BLaER1 treated with 17β-estradiol and CSF1 and Interleukin-3, amounts not matched to agents 10 nM and 100 nM (cell line): ENCODE measurements at regions not wholly inside any gene's neighbourhood (a gene's known extent, or its start where the extent isn't known, plus 50 kb on each side); places are given as distances from the start of the nearest gene placed in this dataset.

Experiments used
- H3K27ac ChIP-seq, 11 experiments: shearing (Covaris generic); formaldehyde crosslinking; 2 replicates each; pipeline ENCODE4 v1.8.1; 2022
- H3K27me3 ChIP-seq, 11 experiments: shearing (Covaris generic); formaldehyde crosslinking; 2 replicates each; pipeline ENCODE4 v1.8.1; 2022
- H3K36me3 ChIP-seq, 11 experiments: shearing (Covaris generic); formaldehyde crosslinking; 2 replicates each; pipeline ENCODE4 v1.8.1; 2022
- H3K4me1 ChIP-seq, 10 experiments: shearing (Covaris generic); formaldehyde crosslinking; 2 replicates each; pipeline ENCODE4 v1.8.1; 2022
- H3K4me2 ChIP-seq, 11 experiments: shearing (Covaris generic); formaldehyde crosslinking; 2 replicates each; pipeline ENCODE4 v1.8.1; 2022
- H3K4me3 ChIP-seq, 10 experiments: shearing (Covaris generic); formaldehyde crosslinking; 2 replicates each; pipeline ENCODE4 v1.8.1; 2022
- H3K9ac ChIP-seq, 11 experiments: shearing (Covaris generic); formaldehyde crosslinking; 2 replicates each; pipeline ENCODE4 v1.8.1; 2022
- H3K9me3 ChIP-seq, 11 experiments: shearing (Covaris generic); formaldehyde crosslinking; replicated peaks in 1 of 11; 2 replicates each; pipeline ENCODE4 v1.8.1; 2022
- H4K20me1 ChIP-seq, 11 experiments: shearing (Covaris generic); formaldehyde crosslinking; 2 replicates each; pipeline ENCODE4 v1.8.1; 2022
- Cebpa-rat ChIP-seq, 11 experiments: shearing (Covaris generic); IDR thresholded peaks; 2 replicates each; pipeline ENCODE4 v1.8.1; 2022

DNA sequence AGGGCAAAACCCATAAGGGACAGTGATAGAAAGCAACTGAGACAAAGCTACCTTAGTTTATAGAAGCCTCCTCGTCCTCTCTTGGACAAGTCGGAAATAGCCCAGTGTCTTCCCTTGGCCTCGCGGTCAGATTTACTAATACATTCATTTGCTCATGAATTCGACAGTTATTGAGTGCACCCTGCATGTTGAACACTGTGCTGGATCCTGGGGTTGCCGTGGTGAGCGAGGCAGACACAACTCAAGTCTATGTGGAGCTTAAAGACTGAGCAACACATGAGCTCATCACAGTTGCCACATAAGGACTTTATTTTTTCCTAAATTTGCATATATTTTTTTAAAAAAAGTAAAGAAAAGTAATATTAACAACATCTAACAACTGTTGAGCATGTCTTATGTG, 411.1 kb upstream of the ITGA1 start:
- no peaks in the 10 kb centered on the region for H3K9me3 ChIP-seq
- H3K4me1 ChIP-seq, result no peaks in the 10 kb centered on the region
- no peaks in the 10 kb centered on the region for H3K27me3 ChIP-seq
- H3K4me3 ChIP-seq, result no peak overlapping the region
- no peak overlapping the region for H3K27ac ChIP-seq
- no peak for TF ChIP-seq Cebpa-rat (IDR thresholded peaks at IDR 0.05)
- H4K20me1 ChIP-seq, result no peaks in the 10 kb centered on the region
- no peak overlapping the region for H3K4me2 ChIP-seq
- H3K36me3 ChIP-seq, result no peaks in the 10 kb centered on the region
- H3K9ac ChIP-seq, result no peak overlapping the region

- no peak overlapping the region for H3K4me3 ChIP-seq
- no peak for TF ChIP-seq Cebpa-rat (IDR thresholded peaks at IDR 0.05)
- no peak overlapping the region for H3K27ac ChIP-seq
- H4K20me1 ChIP-seq, result no peaks in the 10 kb centered on the region
- no peaks in the 10 kb centered on the region for H3K36me3 ChIP-seq
- no peaks in the 10 kb centered on the region for H3K4me1 ChIP-seq
- no peaks in the 10 kb centered on the region for H3K27me3 ChIP-seq
- no peak overlapping the region for H3K9ac ChIP-seq
- no peaks in the 10 kb centered on the region for H3K9me3 ChIP-seq
- no peak overlapping the region for H3K4me2 ChIP-seq
Observed at GRCh38 chr5:52378237-52378636, 409.5 kb upstream of the ITGA1 start.

GRCh38 chr5:52388349-52388748, 399.4 kb upstream of the ITGA1 start:
- H3K27ac ChIP-seq, result no peak overlapping the region
- H3K36me3 ChIP-seq, result no peaks in the 10 kb centered on the region
- H3K4me3 ChIP-seq, result no peak overlapping the region
- no peaks in the 10 kb centered on the region for H3K27me3 ChIP-seq
- H4K20me1 ChIP-seq, result no peaks in the 10 kb centered on the region
- no peak overlapping the region for H3K9ac ChIP-seq
- no peaks in the 10 kb centered on the region for H3K9me3 ChIP-seq
- no peak for TF ChIP-seq Cebpa-rat (IDR thresholded peaks at IDR 0.05)
- H3K4me2 ChIP-seq, result no peak overlapping the region
- H3K4me1 ChIP-seq, result no peaks in the 10 kb centered on the region

DNA sequence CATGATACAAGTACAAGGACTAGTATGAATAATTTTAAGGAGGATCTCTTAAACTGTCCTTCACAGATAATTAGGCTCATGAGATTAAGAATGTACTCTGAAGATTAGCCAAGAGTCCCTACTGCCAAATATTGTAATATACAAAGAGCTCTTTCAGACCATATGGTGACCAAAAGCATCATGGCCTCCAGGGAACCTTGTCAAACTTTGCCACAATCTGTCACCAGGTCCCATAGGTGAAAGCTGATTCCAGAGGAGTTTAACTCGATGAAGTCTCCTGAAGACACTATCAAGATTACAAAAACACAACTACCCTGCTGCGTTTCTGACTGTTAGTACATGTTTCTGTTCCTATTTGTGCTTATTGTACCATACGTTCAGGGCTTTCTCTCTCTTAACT, 395.4 kb upstream of the ITGA1 start:
- Histone ChIP-seq H3K27me3 (no peaks in the 10 kb centered on the region), H3K4me2 (no peak overlapping the region)

GRCh38 chr5:52409835-52410234, 377.9 kb upstream of the ITGA1 start:
- no peaks in the 10 kb centered on the region for H3K36me3 ChIP-seq
- peaks cover 0 to 7% (median 0%) of the 10 kb centered on the region in 10 experiments; a peak in 1 of 20 replicates for H3K4me1 ChIP-seq
- no peaks in the 10 kb centered on the region for H3K27me3 ChIP-seq
- no peak for TF ChIP-seq Cebpa-rat (IDR thresholded peaks at IDR 0.05)
- H3K4me3 ChIP-seq, result no peak overlapping the region
- no peaks in the 10 kb centered on the region for H4K20me1 ChIP-seq
- no peak overlapping the region for H3K9ac ChIP-seq
- no peak overlapping the region for H3K4me2 ChIP-seq
- no peaks in the 10 kb centered on the region for H3K9me3 ChIP-seq
- H3K27ac ChIP-seq, result no peak overlapping the region

More for the DNA sequence above, 395.4 kb upstream of the ITGA1 start:
- Histone ChIP-seq H3K36me3 (no peaks in the 10 kb centered on the region), H3K9ac (no peak overlapping the region), H3K4me3 (no peak overlapping the region), H4K20me1 (no peaks in the 10 kb centered on the region), H3K9me3 (peaks cover 0 to 5% (median 3%) of the 10 kb centered on the region in 11 experiments; a peak in 9 of 22 replicates), H3K4me1 (no peaks in the 10 kb centered on the region), H3K27ac (no peak overlapping the region)
- TF ChIP-seq Cebpa-rat (IDR thresholded peaks at IDR 0.05), result no peak

DNA sequence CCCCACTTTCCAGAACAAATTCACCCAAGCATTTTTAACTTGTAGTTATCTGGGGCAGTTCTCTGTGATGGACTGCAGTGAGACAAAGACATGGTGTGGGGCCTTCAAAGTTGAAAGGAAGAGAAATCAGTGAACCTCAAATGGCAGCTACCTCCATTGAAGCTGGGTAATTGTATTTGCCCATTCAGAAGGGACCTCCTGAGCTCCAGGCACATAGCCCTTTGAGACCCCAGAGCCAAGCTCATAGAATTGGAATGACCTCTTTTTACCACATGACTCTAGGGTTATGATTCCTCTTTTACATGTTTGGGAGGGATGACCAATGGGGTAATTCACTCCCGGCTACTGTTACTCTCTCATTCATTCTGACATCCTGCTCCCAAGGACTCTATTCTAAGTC, 368.4 kb upstream of the ITGA1 start:
- no peaks in the 10 kb centered on the region for H3K36me3 ChIP-seq
- TF ChIP-seq Cebpa-rat (IDR thresholded peaks at IDR 0.05), result no peak
- no peak overlapping the region for H3K27ac ChIP-seq
- no peaks in the 10 kb centered on the region for H4K20me1 ChIP-seq
- no peaks in the 10 kb centered on the region for H3K9me3 ChIP-seq
- no peak overlapping the region for H3K9ac ChIP-seq
- H3K4me1 ChIP-seq, result no peaks in the 10 kb centered on the region
- H3K27me3 ChIP-seq, result no peaks in the 10 kb centered on the region
- H3K4me3 ChIP-seq, result no peak overlapping the region
- H3K4me2 ChIP-seq, result no peak overlapping the region

DNA sequence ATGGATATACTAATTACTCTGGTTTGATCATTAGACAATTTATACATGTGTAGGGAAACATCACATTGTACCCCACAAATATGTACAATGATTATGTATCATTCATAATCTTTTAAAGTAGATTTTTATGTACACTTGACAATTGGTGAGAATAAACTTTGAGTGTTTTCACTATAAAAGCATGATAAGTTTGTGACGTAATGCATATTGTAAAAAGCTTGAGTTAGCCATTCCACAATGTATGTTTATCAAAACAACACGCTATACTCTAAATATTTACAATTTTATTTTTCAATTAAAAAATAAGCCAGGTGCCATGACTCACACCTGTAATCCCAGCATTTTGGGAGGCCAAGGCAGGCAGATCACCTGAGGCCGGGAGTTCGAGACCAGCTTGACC, 360.1 kb upstream of the ITGA1 start:
- Histone ChIP-seq H3K9me3 (no peaks in the 10 kb centered on the region), H3K36me3 (no peaks in the 10 kb centered on the region), H3K4me2 (no peak overlapping the region), H4K20me1 (no peaks in the 10 kb centered on the region), H3K27ac (no peak overlapping the region), H3K27me3 (no peaks in the 10 kb centered on the region), H3K4me3 (no peak overlapping the region), H3K9ac (no peak overlapping the region), H3K4me1 (no peaks in the 10 kb centered on the region)
- no peak for TF ChIP-seq Cebpa-rat (IDR thresholded peaks at IDR 0.05)

DNA sequence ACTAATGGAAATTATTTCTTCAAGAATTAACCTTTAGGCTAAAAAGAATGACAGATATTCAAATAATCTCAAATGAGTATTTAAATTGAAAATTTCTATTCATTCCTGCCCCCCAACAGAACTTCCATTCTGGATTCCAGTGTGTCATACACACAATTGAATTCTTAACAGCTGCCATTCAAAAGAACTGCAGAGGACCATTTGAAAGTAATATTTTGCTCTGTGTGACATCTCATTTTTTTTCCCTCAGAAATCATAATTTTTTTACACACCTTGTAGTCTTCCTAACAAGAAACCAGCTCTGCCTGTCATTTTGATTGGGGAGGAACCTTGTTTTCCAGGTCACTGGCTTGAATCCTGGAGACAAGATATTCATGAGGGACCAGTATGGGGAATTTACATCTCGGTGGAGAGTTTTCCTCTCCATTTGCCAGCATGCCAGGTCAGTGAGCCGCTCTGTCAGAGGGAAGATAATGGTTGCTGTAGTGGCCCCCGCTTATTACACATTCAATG, 358.7 kb upstream of the ITGA1 start:
- Histone ChIP-seq H3K9me3 (no peaks in the 10 kb centered on the region), H3K9ac (no peak overlapping the region), H3K4me1 (no peaks in the 10 kb centered on the region), H3K4me2 (no peak overlapping the region), H3K4me3 (no peak overlapping the region), H3K36me3 (no peaks in the 10 kb centered on the region), H3K27me3 (no peaks in the 10 kb centered on the region), H3K27ac (no peak overlapping the region), H4K20me1 (no peaks in the 10 kb centered on the region)
- no peak for TF ChIP-seq Cebpa-rat (IDR thresholded peaks at IDR 0.05)

- Histone ChIP-seq H3K9ac (no peak overlapping the region), H3K4me3 (no peak overlapping the region), H3K4me1 (no peaks in the 10 kb centered on the region), H4K20me1 (no peaks in the 10 kb centered on the region), H3K27me3 (no peaks in the 10 kb centered on the region), H3K36me3 (no peaks in the 10 kb centered on the region), H3K4me2 (no peak overlapping the region), H3K9me3 (no peaks in the 10 kb centered on the region), H3K27ac (no peak overlapping the region)
- TF ChIP-seq Cebpa-rat (IDR thresholded peaks at IDR 0.05), result no peak
Observed at GRCh38 chr5:52441768-52442167, 345.9 kb upstream of the ITGA1 start.

- peak in 2 of 11 experiments; percentile 63 to 74; a peak in 7 of 22 replicates for TF ChIP-seq Cebpa-rat (IDR thresholded peaks at IDR 0.05)
Observed at GRCh38 chr5:52443187-52443586, 344.5 kb upstream of the ITGA1 start.

More at GRCh38 chr5:52443187-52443586, 344.5 kb upstream of the ITGA1 start:
- no peaks in the 10 kb centered on the region for H3K4me1 ChIP-seq
- peak overlapping the region in 1 of 11 experiments; percentile 37; a peak in 2 of 22 replicates for H3K27ac ChIP-seq
- H3K27me3 ChIP-seq, result no peaks in the 10 kb centered on the region
- no peaks in the 10 kb centered on the region for H3K9me3 ChIP-seq
- H3K4me2 ChIP-seq, result no peak overlapping the region
- H4K20me1 ChIP-seq, result no peaks in the 10 kb centered on the region
- no peak overlapping the region for H3K4me3 ChIP-seq
- no peaks in the 10 kb centered on the region for H3K36me3 ChIP-seq
- H3K9ac ChIP-seq, result no peak overlapping the region
